NB4 (cell line): ENCODE measurements at regions not wholly inside any gene's neighbourhood (a gene's known extent, or its start where the extent isn't known, plus 50 kb on each side); places are given as distances from the start of the nearest gene placed in this dataset.

ENCODE experiments used
- POLR2A ChIP-seq: IDR thresholded peaks from 2 replicates; pipeline ENCODE4 v1.6.1; 2011; ENCODE audit warnings: mild to moderate bottlenecking; ENCODE audit not compliant: insufficient read length; ENCODE audit errors: extremely low read depth
- TF ChIP-seq, protein P1 (sequence below): IDR thresholded peaks from one replicate; pipeline ENCODE4 v1.5.1; 2012; ENCODE audit warnings: low read depth, low read length

DNA sequence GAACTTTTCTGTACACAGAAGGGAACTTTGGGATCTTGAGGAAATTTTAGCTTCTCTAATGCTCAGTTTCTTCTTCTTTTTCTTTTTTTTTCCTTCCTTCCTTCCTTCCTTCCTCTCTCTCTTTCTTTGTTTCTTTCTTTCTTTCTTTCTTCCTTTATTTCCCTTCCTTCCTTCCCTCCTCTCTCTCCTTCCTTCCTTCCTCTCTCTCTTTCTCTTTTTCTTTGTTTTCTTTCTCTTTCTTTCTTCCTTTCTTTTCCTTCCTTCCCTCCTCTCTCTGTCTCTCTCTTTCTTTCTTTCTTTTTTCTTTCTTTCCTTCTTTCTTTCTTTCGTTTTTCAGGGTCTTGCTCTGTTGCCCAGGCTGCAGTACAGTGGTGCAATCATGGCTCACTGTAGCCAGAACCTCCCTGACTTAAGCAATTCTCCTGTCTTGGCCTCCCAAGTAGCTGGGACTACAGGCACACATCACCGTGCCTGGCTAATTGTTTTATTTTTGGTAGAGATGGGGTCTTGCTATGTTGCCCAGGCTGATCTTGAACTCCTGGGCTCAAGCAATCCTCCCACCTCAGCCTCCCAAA lies 58.6 kb upstream of the SDK1 start:
- TF ChIP-seq POLR2A, result no peak
- TF ChIP-seq, protein P1, sequence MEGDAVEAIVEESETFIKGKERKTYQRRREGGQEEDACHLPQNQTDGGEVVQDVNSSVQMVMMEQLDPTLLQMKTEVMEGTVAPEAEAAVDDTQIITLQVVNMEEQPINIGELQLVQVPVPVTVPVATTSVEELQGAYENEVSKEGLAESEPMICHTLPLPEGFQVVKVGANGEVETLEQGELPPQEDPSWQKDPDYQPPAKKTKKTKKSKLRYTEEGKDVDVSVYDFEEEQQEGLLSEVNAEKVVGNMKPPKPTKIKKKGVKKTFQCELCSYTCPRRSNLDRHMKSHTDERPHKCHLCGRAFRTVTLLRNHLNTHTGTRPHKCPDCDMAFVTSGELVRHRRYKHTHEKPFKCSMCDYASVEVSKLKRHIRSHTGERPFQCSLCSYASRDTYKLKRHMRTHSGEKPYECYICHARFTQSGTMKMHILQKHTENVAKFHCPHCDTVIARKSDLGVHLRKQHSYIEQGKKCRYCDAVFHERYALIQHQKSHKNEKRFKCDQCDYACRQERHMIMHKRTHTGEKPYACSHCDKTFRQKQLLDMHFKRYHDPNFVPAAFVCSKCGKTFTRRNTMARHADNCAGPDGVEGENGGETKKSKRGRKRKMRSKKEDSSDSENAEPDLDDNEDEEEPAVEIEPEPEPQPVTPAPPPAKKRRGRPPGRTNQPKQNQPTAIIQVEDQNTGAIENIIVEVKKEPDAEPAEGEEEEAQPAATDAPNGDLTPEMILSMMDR, result no peak
